Bronchial epithelial cell (primary cell): ENCODE measurements at regions not wholly inside any gene's neighbourhood (a gene's known extent, or its start where the extent isn't known, plus 50 kb on each side); places are given as distances from the start of the nearest gene placed in this dataset.

Source experiments
- DNase-seq: peaks from one replicate; pipeline ENCODE4 v3.0.0-alpha.2; 2010; ENCODE audit warnings: low read depth
- FAIRE-seq: peaks from 2 replicates; lab custom pipeline; 2011; peaks lifted over from hg19 to GRCh38; lab: Jason Lieb, UNC
- H3K27me3 ChIP-seq: 2 replicates; pipeline ENCODE4 v1.5.1; 2011; ENCODE audit warnings: low read length; ENCODE audit not compliant: control insufficient read depth, insufficient read depth
- H3K36me3 ChIP-seq: 2 replicates; pipeline ENCODE4 v1.5.1; 2011; ENCODE audit warnings: low read length; ENCODE audit not compliant: control insufficient read depth, insufficient read depth
- H3K4me3 ChIP-seq: 2 replicates; pipeline ENCODE4 v1.5.1; 2011; ENCODE audit warnings: mild to moderate bottlenecking, low read depth, low read length, control low read depth
- TF ChIP-seq, protein P1 (sequence below): IDR thresholded peaks from 2 replicates; pipeline ENCODE4 v1.5.1; 2011; ENCODE audit warnings: mild to moderate bottlenecking, moderate library complexity, low read length, control low read depth, inconsistent platforms; ENCODE audit not compliant: insufficient read depth, severe bottlenecking

DNA sequence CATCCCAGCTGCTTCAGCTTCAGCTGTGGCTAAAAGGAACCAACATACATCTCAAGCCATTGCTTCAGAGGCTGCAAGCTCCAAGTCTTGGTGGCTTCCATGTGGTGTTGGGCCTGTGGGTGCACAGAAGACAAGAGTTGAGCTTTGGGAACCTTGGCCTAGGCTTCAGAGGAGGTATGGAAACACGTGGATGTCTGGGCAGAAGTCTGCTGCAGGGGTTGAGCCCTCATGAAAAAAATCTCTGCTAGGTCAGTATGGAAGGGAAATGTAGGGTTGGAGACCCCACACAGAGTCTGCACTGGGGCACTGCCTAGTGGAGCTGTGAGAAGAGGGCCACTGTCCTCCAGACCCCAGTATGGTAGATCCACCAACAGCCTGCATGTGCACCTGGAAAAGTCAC is 279.3 kb downstream of the MZT1 start:
- TF ChIP-seq, protein P1, sequence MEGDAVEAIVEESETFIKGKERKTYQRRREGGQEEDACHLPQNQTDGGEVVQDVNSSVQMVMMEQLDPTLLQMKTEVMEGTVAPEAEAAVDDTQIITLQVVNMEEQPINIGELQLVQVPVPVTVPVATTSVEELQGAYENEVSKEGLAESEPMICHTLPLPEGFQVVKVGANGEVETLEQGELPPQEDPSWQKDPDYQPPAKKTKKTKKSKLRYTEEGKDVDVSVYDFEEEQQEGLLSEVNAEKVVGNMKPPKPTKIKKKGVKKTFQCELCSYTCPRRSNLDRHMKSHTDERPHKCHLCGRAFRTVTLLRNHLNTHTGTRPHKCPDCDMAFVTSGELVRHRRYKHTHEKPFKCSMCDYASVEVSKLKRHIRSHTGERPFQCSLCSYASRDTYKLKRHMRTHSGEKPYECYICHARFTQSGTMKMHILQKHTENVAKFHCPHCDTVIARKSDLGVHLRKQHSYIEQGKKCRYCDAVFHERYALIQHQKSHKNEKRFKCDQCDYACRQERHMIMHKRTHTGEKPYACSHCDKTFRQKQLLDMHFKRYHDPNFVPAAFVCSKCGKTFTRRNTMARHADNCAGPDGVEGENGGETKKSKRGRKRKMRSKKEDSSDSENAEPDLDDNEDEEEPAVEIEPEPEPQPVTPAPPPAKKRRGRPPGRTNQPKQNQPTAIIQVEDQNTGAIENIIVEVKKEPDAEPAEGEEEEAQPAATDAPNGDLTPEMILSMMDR: no peak
- no peak for DNase-seq
- FAIRE-seq: no peak
- H3K27me3 ChIP-seq: no peaks in the 10 kb centered on the region
- H3K36me3 ChIP-seq: no peaks in the 10 kb centered on the region
- H3K4me3 ChIP-seq: no peak overlapping the region

DNA sequence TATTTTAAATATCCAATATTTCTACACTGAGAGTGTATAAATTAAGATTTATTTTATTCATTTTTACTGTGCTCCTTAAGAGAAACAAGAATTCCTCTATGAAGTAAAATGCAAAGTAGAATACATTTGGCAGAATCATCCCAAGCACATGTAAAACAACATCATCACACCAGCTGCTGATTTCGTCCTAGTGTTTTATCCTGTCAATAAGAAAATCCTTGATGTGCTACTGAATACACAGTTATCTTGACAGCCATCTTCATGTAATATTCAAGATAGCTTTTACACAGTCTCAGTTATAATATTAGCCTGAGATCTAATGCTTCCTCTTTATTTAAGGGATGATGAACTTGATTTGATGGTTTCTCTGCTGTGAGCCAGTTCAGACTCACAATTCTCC is 282.4 kb downstream of the MZT1 start:
- Histone ChIP-seq H3K36me3 (no peaks in the 10 kb centered on the region), H3K27me3 (no peaks in the 10 kb centered on the region), H3K4me3 (no peak overlapping the region)
- TF ChIP-seq, protein P1: no peak
- no peak for DNase-seq
- no peak for FAIRE-seq

DNA sequence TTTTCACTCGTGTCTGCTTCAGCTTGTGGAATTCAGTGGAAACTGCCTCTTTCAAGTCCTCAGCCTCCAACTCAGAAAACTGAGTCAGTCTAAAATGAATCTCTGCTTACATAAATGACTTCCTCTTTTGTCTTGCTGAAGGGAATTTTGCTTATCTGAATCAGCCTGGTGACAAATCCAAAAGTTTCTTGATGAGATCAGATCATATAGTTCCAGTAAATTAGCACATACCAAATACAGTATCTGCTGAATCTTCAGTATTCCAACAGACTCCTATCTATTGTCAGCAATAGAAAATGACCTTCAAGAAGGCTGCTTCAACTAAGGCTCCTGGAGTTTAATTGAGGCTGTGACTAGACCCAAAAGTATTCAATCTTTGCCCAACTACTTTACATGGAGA is 290.0 kb downstream of the MZT1 start:
- no peaks in the 10 kb centered on the region for H3K27me3 ChIP-seq
- peak; percentile 82 for DNase-seq
- FAIRE-seq: no peak
- H3K4me3 ChIP-seq: no peak overlapping the region
- TF ChIP-seq, protein P1: no peak
- H3K36me3 ChIP-seq: no peaks in the 10 kb centered on the region

DNA sequence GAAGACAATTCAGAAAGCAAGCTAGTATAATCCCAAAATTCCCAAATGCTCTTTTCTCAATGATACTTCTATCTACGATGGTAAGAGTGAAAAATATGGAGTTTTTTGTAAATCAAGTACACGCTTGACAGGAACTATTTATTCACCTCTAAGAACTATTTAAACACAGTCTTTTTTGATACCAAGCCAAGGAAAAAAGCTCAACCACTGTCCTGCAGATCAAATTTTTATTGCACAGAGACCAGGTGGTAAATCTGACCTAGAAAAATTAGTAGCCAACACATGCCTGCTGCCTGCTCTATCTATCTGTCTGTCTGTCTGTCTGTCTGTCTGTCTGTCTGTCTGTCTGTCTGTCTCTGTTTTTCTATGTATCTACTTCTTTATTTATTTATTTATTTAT is 292.2 kb downstream of the MZT1 start:
- FAIRE-seq (no peak), DNase-seq (no peak)
- TF ChIP-seq, protein P1: no peak
- H3K4me3 ChIP-seq: no peak overlapping the region
- no peaks in the 10 kb centered on the region for H3K36me3 ChIP-seq
- no peaks in the 10 kb centered on the region for H3K27me3 ChIP-seq

DNA sequence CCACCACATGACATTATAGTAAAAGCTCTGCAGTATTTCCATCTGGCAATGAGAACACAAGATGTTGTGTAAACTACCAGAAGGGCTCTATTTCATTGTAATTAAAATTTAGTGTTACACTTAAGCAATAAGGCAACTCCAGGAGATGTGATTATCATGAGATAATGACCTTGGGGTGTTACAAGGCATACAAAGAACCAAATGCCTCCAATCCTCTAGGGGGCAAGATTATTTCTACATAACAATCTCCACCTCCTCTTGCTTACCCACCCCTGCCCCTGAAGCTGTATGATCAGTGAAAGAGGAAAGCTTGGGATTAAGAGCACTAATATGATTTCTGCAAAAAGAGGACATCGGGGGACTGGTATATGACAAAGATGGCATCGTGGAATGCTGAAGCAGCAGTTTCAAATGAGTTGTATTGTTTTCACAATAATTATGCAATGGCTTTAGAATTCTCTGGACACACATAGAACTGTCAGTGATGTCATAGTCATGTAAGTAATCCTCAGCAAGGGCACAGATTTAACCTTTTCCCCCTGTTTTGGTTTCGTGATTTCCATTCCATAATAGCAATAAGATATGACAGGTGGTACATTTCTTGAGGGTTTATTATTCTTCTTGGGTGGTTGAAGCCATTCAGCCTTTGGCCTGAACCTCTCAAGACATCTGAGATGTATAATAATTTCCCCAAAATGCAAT is 295.3 kb downstream of the MZT1 start:
- TF ChIP-seq, protein P1: no peak
- Histone ChIP-seq H3K36me3 (no peaks in the 10 kb centered on the region), H3K27me3 (no peaks in the 10 kb centered on the region), H3K4me3 (no peak overlapping the region)
- DNase-seq: no peak
- no peak for FAIRE-seq

DNA sequence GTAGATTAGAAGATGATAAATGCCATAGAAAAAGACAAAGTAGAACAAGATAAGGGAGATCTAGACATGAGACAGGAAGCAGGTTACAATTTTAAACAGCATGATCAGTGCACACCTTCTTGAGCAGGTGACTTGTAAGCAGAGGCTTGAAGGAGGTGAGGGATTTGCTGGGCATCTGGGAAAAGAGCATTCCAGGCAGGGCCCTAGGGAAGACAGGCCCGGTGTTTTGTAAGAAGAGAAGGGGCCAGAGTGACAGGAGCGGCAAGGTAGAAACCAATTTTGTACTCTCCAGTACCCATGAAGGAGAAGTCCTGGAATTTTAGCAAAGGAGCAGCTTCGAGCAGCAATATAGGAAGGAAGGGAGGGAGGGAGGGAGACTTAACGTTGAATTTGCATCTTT is 296.5 kb downstream of the MZT1 start:
- FAIRE-seq: no peak

More for the DNA sequence above, 296.5 kb downstream of the MZT1 start:
- Histone ChIP-seq H3K36me3 (no peaks in the 10 kb centered on the region), H3K27me3 (no peaks in the 10 kb centered on the region), H3K4me3 (no peak overlapping the region)
- DNase-seq: no peak
- TF ChIP-seq, protein P1: no peak
